ENCODE measurements at regions not wholly inside any gene's neighbourhood (a gene's known extent, or its start where the extent isn't known, plus 50 kb on each side); places are given as distances from the start of the nearest gene placed in this dataset.

GRCh38 chr18:60554967-60555366 is 182.4 kb upstream of the MC4R start:
- no peak for DNase-seq (ENCODE audit: low spot score)

- no peak for DNase-seq (ENCODE audit: low spot score)
Measured at GRCh38 chr18:60555625-60556024, 183.1 kb upstream of the MC4R start.

GRCh38 chr18:60556326-60556725 is 183.8 kb upstream of the MC4R start:
- no peak for DNase-seq (ENCODE audit: low spot score)

GRCh38 chr18:60560071-60560470 is 187.5 kb upstream of the MC4R start:
- DNase-seq (ENCODE audit: low spot score): no peak

GRCh38 chr18:60563082-60563481 is 190.5 kb upstream of the MC4R start:
- DNase-seq (ENCODE audit: low spot score): no peak

- DNase-seq (ENCODE audit: low spot score): peak; percentile 25
Measured at GRCh38 chr18:60568220-60568619, 195.6 kb upstream of the MC4R start.

GRCh38 chr18:60570172-60570571 is 197.6 kb upstream of the MC4R start:
- no peak for DNase-seq (ENCODE audit: low spot score)

- no peak for DNase-seq (ENCODE audit: low spot score)
Measured at GRCh38 chr18:60577457-60577856, 204.9 kb upstream of the MC4R start.

- DNase-seq (ENCODE audit: low spot score): no peak
Measured at GRCh38 chr18:60585670-60586069, 213.1 kb upstream of the MC4R start.

- no peak for DNase-seq (ENCODE audit: low spot score)
Measured at GRCh38 chr18:60593249-60593648, 220.7 kb upstream of the MC4R start.

GRCh38 chr18:60596928-60597327 is 224.4 kb upstream of the MC4R start:
- DNase-seq (ENCODE audit: low spot score): no peak

- DNase-seq (ENCODE audit: low spot score): no peak
Measured at GRCh38 chr18:60599267-60599666, 226.7 kb upstream of the MC4R start.

GRCh38 chr18:60599995-60600394 is 227.4 kb upstream of the MC4R start:
- DNase-seq (ENCODE audit: low spot score): no peak

GRCh38 chr18:60601249-60601648 is 228.7 kb upstream of the MC4R start:
- DNase-seq (ENCODE audit: low spot score): no peak

GRCh38 chr18:60623331-60623730 is 250.8 kb upstream of the MC4R start:
- no peak for DNase-seq (ENCODE audit: low spot score)

- DNase-seq (ENCODE audit: low spot score): no peak
Measured at GRCh38 chr18:60624207-60624606, 251.6 kb upstream of the MC4R start.

GRCh38 chr18:60639836-60640235 is 267.3 kb upstream of the MC4R start:
- no peak for DNase-seq (ENCODE audit: low spot score)

- DNase-seq (ENCODE audit: low spot score): no peak
Measured at GRCh38 chr18:60643009-60643408, 270.4 kb upstream of the MC4R start.

GRCh38 chr18:60646725-60647124 is 274.1 kb upstream of the MC4R start:
- DNase-seq (ENCODE audit: low spot score): no peak

GRCh38 chr18:60649107-60649506 is 276.5 kb upstream of the MC4R start:
- no peak for DNase-seq (ENCODE audit: low spot score)

GRCh38 chr18:60649842-60650536 is 277.4 kb upstream of the MC4R start:
- no peak for DNase-seq (ENCODE audit: low spot score)

- DNase-seq (ENCODE audit: low spot score): no peak
Measured at GRCh38 chr18:60654298-60654697, 281.7 kb upstream of the MC4R start.

GRCh38 chr18:60656553-60656952 is 284.0 kb upstream of the MC4R start:
- DNase-seq (ENCODE audit: low spot score): no peak

GRCh38 chr18:60662491-60662890 is 289.9 kb upstream of the MC4R start:
- DNase-seq (ENCODE audit: low spot score): no peak
